Endodermal cell (in vitro differentiated cells): ENCODE measurements at regions not wholly inside any gene's neighbourhood (a gene's known extent, or its start where the extent isn't known, plus 50 kb on each side); places are given as distances from the start of the nearest gene placed in this dataset.

Experiments used
- DNase-seq: peaks from one replicate; pipeline ENCODE4 v3.0.0-alpha.2; 2017
- H3K27ac ChIP-seq: 2 replicates; pipeline ENCODE4 v1.5.1; 2013; ENCODE audit warnings: mild to moderate bottlenecking, low read depth, low read length, moderate library complexity
- H3K27me3 ChIP-seq: 2 replicates; pipeline ENCODE4 v1.6.1; 2013; ENCODE audit warnings: mild to moderate bottlenecking, low read length, moderate library complexity; ENCODE audit not compliant: insufficient read depth, control insufficient read depth, poor library complexity, severe bottlenecking
- H3K36me3 ChIP-seq: 2 replicates; pipeline ENCODE4 v1.7.0; 2013; ENCODE audit warnings: mild to moderate bottlenecking, low read length, moderate library complexity; ENCODE audit not compliant: control insufficient read depth, insufficient read depth
- H3K4me1 ChIP-seq: one replicate; pipeline ENCODE4 v1.7.0; 2013; ENCODE audit warnings: low read length; ENCODE audit not compliant: control insufficient read depth, insufficient read depth
- H3K4me3 ChIP-seq: 2 replicates; pipeline ENCODE4 v1.5.1; 2013; ENCODE audit warnings: mild to moderate bottlenecking, low read length, moderate library complexity
- H3K9ac ChIP-seq: 2 replicates; pipeline ENCODE4 v1.6.1; 2013; ENCODE audit warnings: mild to moderate bottlenecking, low read length, moderate library complexity; ENCODE audit not compliant: poor library complexity, severe bottlenecking; ENCODE audit errors: extremely low read depth
- H3K9me3 ChIP-seq: 2 replicates; pipeline ENCODE4 v1.6.1; 2013; ENCODE audit warnings: mild to moderate bottlenecking, low read length, moderate library complexity; ENCODE audit not compliant: control insufficient read depth
- H3K27ac Mint-ChIP-seq: 2 replicates; pipeline ENCODE4 v1.8.0; 2020; ENCODE audit warnings: mixed read lengths
- H3K27me3 Mint-ChIP-seq: 2 replicates; pipeline ENCODE4 v1.8.0; 2021; ENCODE audit warnings: mild to moderate bottlenecking, mixed read lengths; ENCODE audit not compliant: insufficient read depth
- H3K36me3 Mint-ChIP-seq: 2 replicates; pipeline ENCODE4 v1.8.0; 2020; ENCODE audit warnings: low read depth, mixed read lengths
- H3K4me1 Mint-ChIP-seq: 2 replicates; pipeline ENCODE4 v1.8.0; 2020; ENCODE audit warnings: mixed read lengths
- H3K4me3 Mint-ChIP-seq: 2 replicates; pipeline ENCODE4 v1.8.0; 2020; ENCODE audit warnings: mild to moderate bottlenecking, moderate library complexity, mixed read lengths
- H3K9me3 Mint-ChIP-seq: 2 replicates; pipeline ENCODE4 v1.8.0; 2020; ENCODE audit warnings: mild to moderate bottlenecking, mixed read lengths
- WGBS, 2 experiments: methylation state at CpG; one replicate each; pipeline versions ENCODE4 v1.1.5 to v1.1.7; 2013; ENCODE audit warnings: missing lambda C conversion rate in 2 of 2, mixed read lengths in 1 of 2; ENCODE audit not compliant: insufficient coverage in 1 of 2, insufficient read length in 1 of 2; 5-methylcytosine and 5-hydroxymethylcytosine counted together
- TF ChIP-seq, protein P1 (sequence below): fragments of 200-600 bp; sonication (generic); conservative IDR thresholded peaks from 2 replicates; pipeline ENCODE4 v1.5.0; 2021; ENCODE audit warnings: antibody characterized with exemption, mild to moderate bottlenecking

DNA sequence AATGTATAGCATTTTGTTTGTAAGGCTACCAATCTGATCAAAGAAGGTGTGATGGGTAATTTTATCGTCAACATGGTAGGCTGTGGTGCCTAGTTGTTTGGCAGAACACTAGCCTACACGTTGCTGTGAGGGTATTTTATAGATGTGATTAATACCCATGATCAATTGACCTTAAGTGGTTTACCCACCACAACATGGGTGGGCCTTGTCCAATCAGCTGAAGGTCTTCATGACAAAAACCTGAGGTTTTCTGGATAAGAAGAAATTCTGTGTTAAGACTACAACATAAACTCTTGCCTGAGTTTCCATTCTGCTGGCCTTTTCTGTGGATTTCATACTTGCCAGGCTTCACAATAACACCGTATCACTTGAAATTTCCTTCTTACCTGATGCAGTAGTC is 131.8 kb upstream of the PPP1R3A start:
- Histone ChIP-seq H3K4me3 (no peak overlapping the region), H3K4me1 (no peaks in the 10 kb centered on the region), H3K27ac (no peak overlapping the region), H3K9me3 (no peaks in the 10 kb centered on the region), H3K36me3 (no peaks in the 10 kb centered on the region), H3K27me3 (no peaks in the 10 kb centered on the region), H3K9ac (no peak overlapping the region)
- no peak for DNase-seq
- Mint-ChIP-seq H3K4me1 (no peaks in the 10 kb centered on the region), H3K4me3 (no peak overlapping the region), H3K27me3 (no peaks in the 10 kb centered on the region), H3K27ac (no peak overlapping the region), H3K36me3 (no peaks in the 10 kb centered on the region), H3K9me3 (no peaks in the 10 kb centered on the region)
- TF ChIP-seq, protein P1, sequence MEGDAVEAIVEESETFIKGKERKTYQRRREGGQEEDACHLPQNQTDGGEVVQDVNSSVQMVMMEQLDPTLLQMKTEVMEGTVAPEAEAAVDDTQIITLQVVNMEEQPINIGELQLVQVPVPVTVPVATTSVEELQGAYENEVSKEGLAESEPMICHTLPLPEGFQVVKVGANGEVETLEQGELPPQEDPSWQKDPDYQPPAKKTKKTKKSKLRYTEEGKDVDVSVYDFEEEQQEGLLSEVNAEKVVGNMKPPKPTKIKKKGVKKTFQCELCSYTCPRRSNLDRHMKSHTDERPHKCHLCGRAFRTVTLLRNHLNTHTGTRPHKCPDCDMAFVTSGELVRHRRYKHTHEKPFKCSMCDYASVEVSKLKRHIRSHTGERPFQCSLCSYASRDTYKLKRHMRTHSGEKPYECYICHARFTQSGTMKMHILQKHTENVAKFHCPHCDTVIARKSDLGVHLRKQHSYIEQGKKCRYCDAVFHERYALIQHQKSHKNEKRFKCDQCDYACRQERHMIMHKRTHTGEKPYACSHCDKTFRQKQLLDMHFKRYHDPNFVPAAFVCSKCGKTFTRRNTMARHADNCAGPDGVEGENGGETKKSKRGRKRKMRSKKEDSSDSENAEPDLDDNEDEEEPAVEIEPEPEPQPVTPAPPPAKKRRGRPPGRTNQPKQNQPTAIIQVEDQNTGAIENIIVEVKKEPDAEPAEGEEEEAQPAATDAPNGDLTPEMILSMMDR: no peak
- 91 to 100% methylated on average over 1 to 3 of the region's 3 CpGs for WGBS, 2 experiments

DNA sequence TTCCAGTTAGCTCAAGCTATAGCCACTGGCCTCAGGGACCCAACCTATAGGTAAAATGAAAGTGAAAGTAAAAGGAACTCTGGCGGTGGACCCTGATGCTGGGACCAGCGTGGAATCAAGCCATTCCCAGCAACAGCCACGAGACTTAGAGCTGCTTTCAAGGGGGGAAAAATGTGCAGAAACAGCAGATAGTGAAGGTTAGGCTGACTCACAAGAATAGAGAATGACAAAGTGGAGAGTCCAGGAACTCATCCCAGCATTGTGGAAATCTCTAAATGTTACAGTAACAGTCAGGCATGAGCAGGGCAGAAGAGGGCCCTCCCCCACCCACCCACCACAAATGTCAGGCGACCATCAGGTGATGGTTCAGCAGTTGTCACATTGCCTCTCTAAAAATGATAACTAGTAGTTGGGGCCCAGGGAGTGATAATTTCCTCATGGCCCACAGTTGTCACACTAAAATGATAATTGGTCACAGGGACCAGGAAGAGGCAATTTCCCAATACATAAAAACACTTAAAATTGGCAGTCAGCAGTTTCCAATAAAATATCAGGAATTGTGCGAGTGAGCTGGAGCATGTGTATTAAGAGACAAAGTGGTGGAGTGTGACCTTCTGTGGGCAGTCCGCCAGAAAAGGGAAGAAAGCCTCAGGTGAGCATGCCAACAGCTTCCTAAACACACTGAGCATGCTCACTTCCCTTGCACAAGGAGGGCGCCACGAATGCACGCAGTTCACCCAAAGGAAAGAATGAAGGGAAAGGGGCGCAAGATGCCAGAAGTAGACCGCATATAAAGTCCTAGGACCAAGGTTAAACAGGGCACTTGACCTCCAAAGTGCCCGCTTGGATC is 129.8 kb upstream of the PPP1R3A start:
- H3K9me3 ChIP-seq: no peaks in the 10 kb centered on the region
- no peak overlapping the region for H3K27ac Mint-ChIP-seq
- H3K4me1 ChIP-seq: no peaks in the 10 kb centered on the region
- H3K4me1 Mint-ChIP-seq: no peaks in the 10 kb centered on the region
- H3K4me3 ChIP-seq: no peak overlapping the region
- no peaks in the 10 kb centered on the region for H3K9me3 Mint-ChIP-seq
- H3K36me3 Mint-ChIP-seq: no peaks in the 10 kb centered on the region
- no peak overlapping the region for H3K4me3 Mint-ChIP-seq
- no peaks in the 10 kb centered on the region for H3K27me3 Mint-ChIP-seq
- WGBS, 2 experiments: 89 to 90% methylated on average over 8 to 12 of the region's 12 CpGs
- H3K36me3 ChIP-seq: no peaks in the 10 kb centered on the region
- H3K27ac ChIP-seq: no peak overlapping the region
- H3K9ac ChIP-seq: no peak overlapping the region
- TF ChIP-seq, protein P1: no peak
- DNase-seq: no peak
- H3K27me3 ChIP-seq: no peaks in the 10 kb centered on the region

DNA sequence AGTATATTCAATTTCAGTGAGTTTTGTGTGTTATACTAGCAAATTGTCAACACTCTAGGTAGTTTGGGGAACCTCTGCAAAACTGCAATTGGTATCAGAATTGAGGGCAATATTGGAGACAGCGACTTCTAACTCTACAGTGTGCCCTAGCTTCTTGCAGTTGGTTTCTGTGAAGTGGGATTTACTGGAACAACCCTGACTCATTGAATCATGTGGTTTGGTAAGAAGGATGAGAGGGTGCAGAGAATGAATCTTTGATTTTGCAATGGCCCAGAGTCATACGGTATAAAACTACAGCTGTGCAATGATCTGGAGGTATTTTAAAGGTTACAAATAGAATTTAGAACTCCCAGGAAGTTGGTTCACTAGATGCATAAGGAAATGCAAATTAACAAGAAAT is 129.1 kb upstream of the PPP1R3A start:
- no peak for DNase-seq
- no peaks in the 10 kb centered on the region for H3K9me3 Mint-ChIP-seq
- Histone ChIP-seq H3K27ac (no peak overlapping the region), H3K9ac (no peak overlapping the region), H3K27me3 (no peaks in the 10 kb centered on the region), H3K9me3 (no peaks in the 10 kb centered on the region), H3K4me1 (no peaks in the 10 kb centered on the region), H3K4me3 (no peak overlapping the region), H3K36me3 (no peaks in the 10 kb centered on the region)
- TF ChIP-seq, protein P1: no peak
- H3K27me3 Mint-ChIP-seq: no peaks in the 10 kb centered on the region
- no peak overlapping the region for H3K4me3 Mint-ChIP-seq
- 80 to 94% methylated on average over 1 to 2 of the region's 2 CpGs for WGBS, 2 experiments
- no peaks in the 10 kb centered on the region for H3K4me1 Mint-ChIP-seq
- H3K36me3 Mint-ChIP-seq: no peaks in the 10 kb centered on the region
- H3K27ac Mint-ChIP-seq: no peak overlapping the region
